GM12878 (cell line): ENCODE measurements at regions not wholly inside any gene's neighbourhood (a gene's known extent, or its start where the extent isn't known, plus 50 kb on each side); places are given as distances from the start of the nearest gene placed in this dataset.

ENCODE experiments used
- ATAC-seq: fragments of 200-7000 bp; cut with Tn5 transposase; 3 replicates; pipeline ENCODE4 v1.9.1; 2020; ENCODE audit warnings: mild to moderate bottlenecking, moderate library complexity
- BruUV-seq: library from RNA; stranded (reverse); fragments of 400-500 nt; replicated peaks from 2 replicates; lab custom pipeline; 2021; lab: Mats Ljungman, UMichigan
- CTCF ChIA-PET: fragments of 300-600 bp; sonication (Branson Sonifier 250); formaldehyde crosslinking; extraction: SDS; loops from one replicate; lab custom pipeline; 2021; ENCODE audit warnings: inconsistent platforms; lab: Yijun Ruan, JAX
- POLR2A ChIA-PET: fragments of 350-600 bp; formaldehyde crosslinking; extraction: SDS; loops from one replicate; lab custom pipeline; 2021; ENCODE audit warnings: inconsistent platforms; lab: Charles Lee
- RAD21 ChIA-PET: fragments of 300-600 bp; sonication (Branson Sonifier 250); formaldehyde crosslinking; loops from one replicate; lab custom pipeline; 2023; ENCODE audit warnings: antibody characterized with exemption; ENCODE audit not compliant: unreplicated experiment; lab: Charles Lee
- SMC1A ChIA-PET: fragments of 300-600 bp; sonication (Branson Sonifier 250); formaldehyde crosslinking; loops from one replicate; lab custom pipeline; 2023; ENCODE audit not compliant: unreplicated experiment, uncharacterized antibody; lab: Charles Lee
- DNase-seq: peaks from one replicate; pipeline ENCODE4 v3.0.0-alpha.2; 2011; ENCODE audit warnings: low read depth, low spot score
- FAIRE-seq: peaks from 3 replicates; lab custom pipeline; 2011; peaks lifted over from hg19 to GRCh38; lab: Jason Lieb, UNC
- H2AFZ ChIP-seq: 2 replicates; pipeline ENCODE4 v1.6.0; 2011; ENCODE audit warnings: low read depth, low read length, control low read depth; ENCODE audit not compliant: control insufficient read depth
- H3K27ac ChIP-seq: 2 replicates; pipeline ENCODE4 v1.5.1; 2011; ENCODE audit warnings: control low read depth; ENCODE audit not compliant: control insufficient read depth, insufficient read depth
- H3K27me3 ChIP-seq, 2 experiments: replicated peaks in 1 of 2; 2 replicates each; pipeline versions ENCODE4 v1.6.0 to v1.6.1; 2011; ENCODE audit warnings: low read length in 1 of 2; ENCODE audit not compliant: control insufficient read depth in 2 of 2, insufficient read depth in 2 of 2
- H3K36me3 ChIP-seq, 2 experiments: 2 replicates each; pipeline ENCODE4 v1.5.1; 2011; ENCODE audit warnings: low read length in 1 of 2; ENCODE audit not compliant: control insufficient read depth in 2 of 2, insufficient read depth in 2 of 2
- H3K4me1 ChIP-seq: 2 replicates; pipeline ENCODE4 v1.6.1; 2011; ENCODE audit warnings: mild to moderate bottlenecking, low read length, moderate library complexity, mixed read lengths; ENCODE audit not compliant: control insufficient read depth, insufficient read depth
- H3K4me2 ChIP-seq: 2 replicates; pipeline ENCODE4 v1.6.0; 2011; ENCODE audit warnings: control low read depth; ENCODE audit not compliant: control insufficient read depth, insufficient read depth
- H3K4me3 ChIP-seq: fragments of 200-600 bp; sonication (generic); 2 replicates; pipeline ENCODE4 v1.5.1; 2016
- H3K79me2 ChIP-seq: 2 replicates; pipeline ENCODE4 v1.6.0; 2011; ENCODE audit warnings: low read length; ENCODE audit not compliant: control insufficient read depth, insufficient read depth
- H3K9ac ChIP-seq: 2 replicates; pipeline ENCODE4 v1.8.0; 2011; ENCODE audit warnings: low read length, control low read depth, mixed read lengths; ENCODE audit not compliant: control insufficient read depth, insufficient read depth
- H3K9me3 ChIP-seq: replicated peaks from 3 replicates; pipeline ENCODE4 v1.5.1; 2011; ENCODE audit warnings: mild to moderate bottlenecking, low read length; ENCODE audit not compliant: control insufficient read depth, insufficient read depth
- H4K20me1 ChIP-seq: 2 replicates; pipeline ENCODE4 v1.6.0; 2011; ENCODE audit not compliant: control insufficient read depth, insufficient read depth
- ASH2L ChIP-seq: fragments of 300-600, 200-600 bp; sonication (generic); IDR thresholded peaks from 2 replicates; pipeline ENCODE4 v1.6.1; 2017; ENCODE audit warnings: low read depth, mild to moderate bottlenecking, borderline replicate concordance
- BRCA1 ChIP-seq: IDR thresholded peaks from 2 replicates; pipeline ENCODE4 v1.6.1; 2011; ENCODE audit warnings: low read depth, low read length, improper control_type of control experiment
- FOXK2 ChIP-seq: fragments of 450-650 bp; IDR thresholded peaks from 2 replicates; pipeline ENCODE4 v1.6.1; 2017; ENCODE audit warnings: mild to moderate bottlenecking, moderate library complexity
- HCFC1 ChIP-seq: fragments of 150-350 bp; IDR thresholded peaks from 2 replicates; pipeline ENCODE4 v1.6.1; 2014; ENCODE audit warnings: low read length
- LARP7 ChIP-seq: fragments of 450-650 bp; IDR thresholded peaks from 2 replicates; pipeline ENCODE4 v1.6.1; 2017; ENCODE audit warnings: mild to moderate bottlenecking
- MAX ChIP-seq: IDR thresholded peaks from 2 replicates; pipeline ENCODE4 v1.6.1; 2012; ENCODE audit warnings: low read depth, low read length, improper control_type of control experiment
- NFXL1 ChIP-seq: fragments of 450-650 bp; IDR thresholded peaks from 2 replicates; pipeline ENCODE4 v1.6.1; 2017; ENCODE audit warnings: antibody characterized with exemption, mild to moderate bottlenecking, borderline replicate concordance
- RELB ChIP-seq: fragments of 450-650 bp; IDR thresholded peaks from 2 replicates; pipeline ENCODE4 v1.6.1; 2017; ENCODE audit warnings: low read depth, mild to moderate bottlenecking, moderate library complexity
- SMAD1 ChIP-seq: fragments of 450-650 bp; IDR thresholded peaks from 2 replicates; pipeline ENCODE4 v1.6.1; 2018; ENCODE audit warnings: mild to moderate bottlenecking, low read depth; ENCODE audit not compliant: partially characterized antibody
- ZBTB40 ChIP-seq: fragments of 450-650 bp; IDR thresholded peaks from 2 replicates; pipeline ENCODE4 v1.6.1; 2016; ENCODE audit warnings: mild to moderate bottlenecking, moderate library complexity, borderline replicate concordance
- ZNF207 ChIP-seq: fragments of 450-650 bp; IDR thresholded peaks from 2 replicates; pipeline ENCODE4 v1.6.1; 2014; ENCODE audit warnings: antibody characterized with exemption, mild to moderate bottlenecking, borderline replicate concordance
- ZNF217 ChIP-seq: fragments of 450-650 bp; IDR thresholded peaks from 2 replicates; pipeline ENCODE4 v1.6.1; 2017; ENCODE audit warnings: antibody characterized with exemption, mild to moderate bottlenecking
- ZZZ3 ChIP-seq: IDR thresholded peaks from 2 replicates; pipeline ENCODE4 v1.6.1; 2011; ENCODE audit warnings: low read depth; ENCODE audit not compliant: control insufficient read depth, insufficient read length
- WGBS: methylation state at CpG from one replicate; pipeline ENCODE4 v1.1.6; 2016; ENCODE audit warnings: low lambda C conversion rate; ENCODE audit not compliant: insufficient replicate concordance, insufficient coverage; ENCODE audit errors: missing lambda C conversion rate; 5-methylcytosine and 5-hydroxymethylcytosine counted together
- in situ Hi-C: fragments of 300-500 bp; cut with MboI; formaldehyde crosslinking; loops from 9 replicates; pipeline ENCODE4 v1.14.3; 2018; ENCODE audit warnings: mixed read lengths
- intact Hi-C: fragments of 100-400 bp; cut with micrococcal nuclease; formaldehyde crosslinking; loops from one replicate; pipeline ENCODE4 v1.14.2; 2022; ENCODE audit not compliant: unreplicated experiment

GRCh38 chr13:73695325-73695724 lies 438.9 kb downstream of the KLF12 start:
- 93% methylated on average over 14 of the region's 14 CpGs for WGBS
- in situ Hi-C loops: no loop called here
- H3K9ac ChIP-seq: no peak overlapping the region
- FAIRE-seq: no peak
- POLR2A ChIA-PET: no interaction called here
- BruUV-seq: no TSS peak
- no peak for TF ChIP-seq BRCA1
- TF ChIP-seq, all 136 proteins: peak for 0
- Histone ChIP-seq H3K36me3 (no peaks in the 10 kb centered on the region), H3K4me1 (no peaks in the 10 kb centered on the region), H4K20me1 (no peaks in the 10 kb centered on the region), H3K4me3 (no peak overlapping the region), H2AFZ (no peak overlapping the region), H3K27ac (no peak overlapping the region), H3K27me3 (no peaks in the 10 kb centered on the region), H3K79me2 (no peaks in the 10 kb centered on the region), H3K9me3 (no peaks in the 10 kb centered on the region), H3K4me2 (no peak overlapping the region)
- ATAC-seq (no peak), DNase-seq (no peak)
- ChIA-PET CTCF (interaction anchor here (1.3 kb wide), 1 partner anchor 855 kb away, joined by 5 read pairs; no protein-coding TSS in a partner anchor), RAD21 (no interaction called here), SMC1A (interaction anchor here (0.6 to 1.1 kb wide), 2 partner anchors 27 to 43 kb away, joined by 3 read pairs; no protein-coding TSS in a partner anchor)
- intact Hi-C loops: no loop called here

- Histone ChIP-seq H3K9ac (no peak overlapping the region), H3K27ac (no peak overlapping the region), H4K20me1 (no peaks in the 10 kb centered on the region), H3K4me1 (no peaks in the 10 kb centered on the region), H2AFZ (no peak overlapping the region), H3K4me3 (no peak overlapping the region), H3K9me3 (no peaks in the 10 kb centered on the region), H3K79me2 (no peaks in the 10 kb centered on the region), H3K4me2 (no peak overlapping the region), H3K36me3 (no peaks in the 10 kb centered on the region), H3K27me3 (no peaks in the 10 kb centered on the region)
- ChIA-PET RAD21 (no interaction called here), CTCF (no interaction called here), POLR2A (no interaction called here), SMC1A (interaction anchor here (0.6 to 1.5 kb wide), 2 partner anchors 8 to 78 kb away, joined by 3 read pairs; no protein-coding TSS in a partner anchor)
- TF ChIP-seq ZZZ3 (no peak), ASH2L (no peak), ZBTB40 (no peak), MAX (no peak), LARP7 (no peak), ZNF207 (no peak), HCFC1 (no peak), ZNF217 (no peak), RELB (no peak), SMAD1 (no peak), FOXK2 (no peak), NFXL1 (no peak)
- WGBS: 96% methylated on average over 2 of the region's 2 CpGs
- DNase-seq (no peak), ATAC-seq (no peak), FAIRE-seq (no peak)
- BruUV-seq: no TSS peak
- in situ Hi-C loops: no loop called here
- intact Hi-C loops: no loop called here
These were observed 441.0 kb downstream of the KLF12 start for GRCh38 chr13:73693215-73693614.
